ENCODE measurements at regions not wholly inside any gene's neighbourhood (a gene's known extent, or its start where the extent isn't known, plus 50 kb on each side); places are given as distances from the start of the nearest gene placed in this dataset.
A peak's percentile ranks its signal among the peaks of the same experiment; 100 is the strongest.

DNA sequence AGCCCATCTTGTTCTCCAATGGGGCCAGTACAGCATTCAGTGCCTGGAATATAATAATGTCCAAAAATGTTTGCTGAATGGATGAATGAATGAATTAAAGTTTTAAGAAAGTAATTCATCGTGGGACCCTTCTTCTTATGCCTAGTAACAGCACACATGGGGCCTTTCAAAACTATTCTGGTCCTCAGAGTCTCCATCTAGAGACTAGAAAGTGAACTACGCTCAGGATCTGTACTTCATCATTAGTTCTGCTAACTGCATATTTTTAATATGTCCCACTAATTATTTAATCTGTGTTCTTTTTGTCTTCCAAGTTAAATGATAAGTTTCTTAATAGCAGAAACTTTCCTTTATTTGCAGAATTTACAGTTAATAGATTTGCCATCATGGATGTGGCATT lies 172.5 kb downstream of the SMAD2 start:
- no peak for DNase-seq

DNA sequence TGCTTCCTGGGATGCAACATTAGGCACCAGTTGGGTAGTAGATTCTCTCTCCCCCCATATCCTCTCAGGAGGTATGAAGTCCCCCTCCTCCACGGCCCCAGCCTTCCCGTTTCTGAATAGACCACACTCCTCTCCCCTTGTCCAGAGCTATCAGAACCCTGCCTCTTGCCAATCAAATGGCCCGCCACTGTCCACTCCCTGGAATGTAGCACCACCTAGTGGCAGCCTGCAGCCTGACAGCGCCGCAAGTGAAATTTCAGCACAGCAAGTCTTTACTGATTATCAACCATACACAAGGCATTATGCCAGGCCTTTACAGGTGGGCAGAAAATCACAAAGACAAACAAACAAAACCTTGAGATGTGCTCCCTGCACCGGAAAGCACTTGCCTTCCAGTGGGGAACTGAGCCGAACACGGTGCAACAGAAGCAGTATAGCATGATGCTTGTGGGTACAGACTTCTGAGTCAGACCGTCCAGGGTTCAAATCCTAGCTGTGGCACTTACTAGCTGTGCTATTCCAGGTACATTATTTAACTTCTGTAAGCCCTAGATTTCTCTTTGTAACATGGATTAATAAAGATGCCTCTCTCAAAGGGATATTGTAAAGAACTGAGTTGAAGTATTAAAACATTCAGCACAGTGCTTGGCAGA lies 174.0 kb downstream of the SMAD2 start:
- peak; percentile 49 for DNase-seq

GRCh38 chr18:47755102-47755456 lies 175.4 kb downstream of the SMAD2 start:
- DNase-seq = no peak

DNA sequence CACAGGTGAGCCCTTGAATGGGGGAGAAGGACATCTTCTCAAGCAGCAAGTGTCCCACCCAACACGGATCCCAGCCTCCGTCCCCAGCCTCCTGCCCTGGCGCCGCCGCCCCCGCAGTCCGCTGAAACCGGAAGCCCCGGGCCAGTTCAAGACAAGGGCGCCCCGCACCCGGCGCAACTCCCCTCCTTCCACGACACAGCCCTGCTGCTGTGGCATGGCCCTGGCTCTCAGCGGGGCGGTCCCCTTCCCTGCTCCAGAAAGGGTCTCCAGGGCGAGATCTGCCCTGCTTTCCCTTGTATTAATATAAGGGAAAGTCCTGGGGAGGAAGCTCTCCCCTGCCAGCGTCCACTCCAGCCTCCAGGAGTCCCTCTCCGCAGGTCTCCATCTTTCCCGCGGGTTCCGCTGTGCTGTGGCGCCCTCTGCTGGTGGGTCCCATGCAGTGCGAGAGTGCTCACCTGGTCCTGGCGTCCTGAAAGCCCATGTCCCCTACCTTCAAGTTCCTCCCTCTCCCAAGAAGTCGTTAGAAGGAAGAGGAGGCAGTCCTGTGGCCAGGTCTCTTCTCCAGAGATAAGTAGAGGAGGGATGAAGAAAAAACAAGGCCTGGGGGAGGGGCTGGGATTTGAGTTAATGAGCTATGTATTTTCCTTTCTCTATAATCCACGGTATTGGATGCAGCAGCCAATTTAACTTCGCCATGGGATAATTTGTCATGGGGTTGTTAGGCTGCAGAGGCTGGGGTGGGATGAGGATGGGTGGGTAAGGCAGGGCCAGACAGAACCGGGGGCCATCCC lies 176.0 kb downstream of the SMAD2 start:
- peak; percentile 54 for DNase-seq

GRCh38 chr18:47752796-47753645 lies 177.4 kb downstream of the SMAD2 start:
- DNase-seq = no peak

DNA sequence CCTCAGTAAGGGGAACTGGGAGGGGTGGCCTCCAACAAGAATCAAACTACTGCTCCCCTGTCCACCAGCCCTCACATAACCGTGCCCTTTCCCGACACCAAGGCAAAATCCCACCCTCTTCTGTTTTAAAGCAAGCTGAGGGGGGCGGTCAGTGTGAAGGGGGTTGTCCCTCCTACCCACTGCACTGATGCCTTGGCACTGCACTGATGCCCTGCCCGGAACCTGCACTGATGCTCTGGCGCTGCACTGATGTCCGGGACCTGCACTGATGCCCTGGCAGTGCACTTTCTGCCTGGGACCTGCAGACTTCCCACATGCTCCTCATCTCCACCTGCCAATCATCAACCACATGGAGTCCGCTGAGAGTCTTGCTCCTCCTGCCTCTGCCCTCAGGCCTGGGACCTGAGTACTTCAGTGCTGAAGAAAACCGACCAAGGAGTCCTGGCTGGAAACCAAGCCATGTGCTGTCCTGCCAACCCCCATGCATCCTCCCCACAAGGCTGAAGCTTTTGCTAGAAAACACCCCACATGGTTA lies 179.5 kb downstream of the SMAD2 start:
- no peak for DNase-seq

- DNase-seq = no peak
These were observed 180.9 kb downstream of the SMAD2 start for GRCh38 chr18:47749600-47749973.

GRCh38 chr18:47748847-47749599 lies 181.4 kb downstream of the SMAD2 start:
- peak; percentile 89 for DNase-seq

- DNase-seq = no peak
These were observed 182.2 kb downstream of the SMAD2 start for GRCh38 chr18:47748093-47748796.

GRCh38 chr18:47747260-47747795 lies 183.1 kb downstream of the SMAD2 start:
- no peak for DNase-seq

DNA sequence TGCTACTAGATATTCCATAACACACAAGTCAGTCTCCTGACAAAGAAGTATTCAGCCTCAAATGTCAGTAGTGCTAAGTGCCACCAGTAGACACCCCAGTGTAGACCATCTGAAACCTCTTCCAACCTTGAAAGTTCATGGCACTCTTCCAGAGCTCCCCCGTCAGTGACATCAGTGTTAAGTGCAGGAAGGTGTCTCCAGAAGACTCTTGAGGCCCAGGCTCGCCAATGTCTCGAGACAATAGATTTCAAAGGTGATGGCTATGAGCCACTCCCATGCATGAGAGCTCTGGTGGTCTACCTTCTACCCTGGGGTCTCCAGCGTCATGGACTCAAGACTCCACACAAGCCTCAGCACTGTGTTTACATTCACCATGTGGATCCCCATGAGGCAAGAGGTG lies 183.8 kb downstream of the SMAD2 start:
- DNase-seq = no peak

- DNase-seq = no peak
These were observed 185.2 kb downstream of the SMAD2 start for GRCh38 chr18:47745227-47745626.

DNA sequence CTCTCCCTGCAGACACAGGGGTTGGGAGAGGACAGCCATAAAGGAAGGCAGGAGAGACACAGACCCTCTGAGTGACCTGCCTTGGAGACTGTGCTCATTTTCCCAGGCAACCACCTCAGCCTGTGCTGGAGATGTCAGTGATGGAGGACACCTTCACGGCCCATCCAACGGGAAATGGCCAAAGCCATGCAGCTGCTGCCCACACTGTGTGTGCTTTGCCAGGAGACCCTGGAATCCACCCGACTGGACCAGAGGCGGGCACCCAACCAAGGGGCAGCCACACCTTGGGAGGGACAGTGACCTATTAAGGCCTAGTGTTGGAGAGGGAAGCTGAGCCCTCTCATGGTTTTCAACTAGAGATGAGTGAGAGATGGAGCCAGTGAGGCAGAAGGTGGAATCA lies 192.5 kb downstream of the SMAD2 start:
- DNase-seq = no peak

GRCh38 chr18:47737198-47737830 lies 193.1 kb downstream of the SMAD2 start:
- no peak for DNase-seq

GRCh38 chr18:47736376-47737140 lies 193.9 kb downstream of the SMAD2 start:
- DNase-seq = no peak

- no peak for DNase-seq
These were observed 195.3 kb downstream of the SMAD2 start for GRCh38 chr18:47735041-47735702.

DNA sequence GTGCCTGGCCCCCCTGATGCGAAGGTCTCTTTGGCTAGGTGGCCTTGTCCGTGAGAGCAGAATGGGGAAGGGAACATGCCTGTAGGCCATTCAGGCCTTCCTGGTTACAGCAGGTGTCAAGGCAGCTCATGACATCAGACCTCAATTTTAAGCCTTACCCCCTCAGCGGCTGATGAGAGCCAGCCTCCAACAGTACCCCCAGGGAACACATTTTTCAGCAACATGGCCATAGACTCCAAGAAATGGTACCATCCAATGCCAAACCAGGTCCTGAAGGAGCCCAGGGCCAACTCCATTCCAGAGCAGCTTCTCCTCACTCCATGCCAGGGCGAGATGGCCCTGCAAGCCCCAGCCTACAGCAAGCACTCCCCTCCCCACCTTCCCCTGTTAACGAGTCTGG lies 199.2 kb downstream of the SMAD2 start:
- no peak for DNase-seq

- no peak for DNase-seq
These were observed 199.7 kb downstream of the SMAD2 start for GRCh38 chr18:47730795-47731194.

DNA sequence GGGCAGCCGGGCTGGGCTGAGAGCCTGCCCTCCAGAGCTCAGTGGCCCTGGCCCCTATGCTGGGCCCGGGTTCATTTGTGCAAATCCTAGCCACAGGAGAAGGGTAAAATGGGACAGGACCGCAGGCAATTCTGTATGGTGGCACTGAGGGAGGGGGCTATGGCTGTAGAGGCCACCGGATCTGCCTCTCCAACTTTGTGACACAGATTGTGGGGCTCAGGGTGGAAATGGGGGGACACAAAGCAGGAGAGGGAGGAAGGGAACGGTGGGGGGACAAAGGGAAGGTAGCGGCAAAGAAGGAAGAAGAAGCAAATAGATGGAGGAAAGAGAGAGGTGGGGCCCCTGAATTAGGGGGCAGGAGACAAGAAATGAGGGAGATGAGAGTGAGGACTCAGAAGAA lies 201.1 kb downstream of the SMAD2 start:
- no peak for DNase-seq

DNA sequence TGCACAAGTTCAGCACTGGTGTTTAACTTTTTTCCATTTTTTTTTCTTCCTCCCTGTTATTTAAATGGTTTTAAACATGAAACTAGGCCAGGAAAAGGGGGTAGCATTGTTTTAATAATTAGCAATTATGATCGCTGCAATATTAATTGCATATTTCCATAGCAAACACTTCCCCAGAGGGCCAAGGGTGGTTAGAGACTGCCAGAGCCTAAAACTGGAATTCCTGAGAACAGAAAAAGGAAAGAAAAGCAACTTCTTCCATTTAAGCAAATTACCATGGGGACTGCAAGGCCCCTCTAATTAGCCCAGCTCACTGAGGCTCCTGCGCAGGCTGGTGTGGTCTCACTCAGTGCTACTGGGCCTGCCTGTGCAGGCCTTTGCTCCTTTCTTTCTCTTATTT lies 201.5 kb downstream of the SMAD2 start:
- no peak for DNase-seq
